Heart right ventricle (tissue), 16 donors: ENCODE measurements at regions not wholly inside any gene's neighbourhood (a gene's known extent, or its start where the extent isn't known, plus 50 kb on each side); places are given as distances from the start of the nearest gene placed in this dataset.
A peak's percentile ranks its signal among the peaks of the same experiment; 100 is the strongest.

Experiments
- ATAC-seq, 8 donors: fragments of 200-7000 bp; cut with Tn5 transposase; one replicate each; pipeline ENCODE4 v1.9.1; 2020; ENCODE audit warnings: mild to moderate bottlenecking in 8 of 8, moderate library complexity in 8 of 8, moderate number of reproducible peaks in 1 of 8
- DNase-seq, 2 donors: peaks; one replicate each; pipeline ENCODE4 v3.0.0-alpha.2; 2020
- H3K27ac ChIP-seq, 10 donors: fragments of 200-600 bp; sonication (generic) in 2 of 10; one replicate each; pipeline versions ENCODE4 v1.5.0 to v1.8.0; 2020 to 2022; ENCODE audit warnings: mild to moderate bottlenecking in 3 of 10
- H3K27me3 ChIP-seq, 7 donors: fragments of 200-600 bp; one replicate each; pipeline ENCODE4 v1.8.0; 2021 to 2022; ENCODE audit warnings: mild to moderate bottlenecking in 2 of 7
- H3K36me3 ChIP-seq, 9 donors: fragments of 200-600 bp; sonication (generic) in 1 of 9; one replicate each; pipeline versions ENCODE4 v1.5.0 to v1.8.0; 2020 to 2022; ENCODE audit warnings: mild to moderate bottlenecking in 2 of 9
- H3K4me1 ChIP-seq, 9 donors: fragments of 200-600 bp; sonication (generic) in 1 of 9; one replicate each; pipeline versions ENCODE4 v1.5.0 to v1.8.0; 2020 to 2022; ENCODE audit warnings: mild to moderate bottlenecking in 4 of 9
- H3K4me3 ChIP-seq, 10 donors: fragments of 200-600 bp; sonication (generic) in 2 of 10; one replicate each; pipeline versions ENCODE4 v1.5.0 to v1.8.0; 2020 to 2022; ENCODE audit warnings: mild to moderate bottlenecking in 7 of 10, moderate library complexity in 2 of 10
- H3K9me3 ChIP-seq, 11 donors: fragments of 200-600 bp in 10 of 11; sonication (generic) in 2 of 11; one replicate each; pipeline versions ENCODE4 v1.5.0 to v1.8.0; 2013 to 2022; ENCODE audit warnings: mild to moderate bottlenecking in 2 of 11, control low read depth in 1 of 11, moderate library complexity in 1 of 11
- CTCF ChIP-seq, 9 donors: fragments of 200-600 bp; sonication (generic) in 2 of 9; IDR thresholded peaks; one replicate each; pipeline versions ENCODE4 v1.5.0 to v1.8.0; 2021 to 2022; ENCODE audit warnings: antibody characterized with exemption in 9 of 9, mild to moderate bottlenecking in 5 of 9, moderate library complexity in 1 of 9
- WGBS, 2 donors: extraction: QIAGEN DNeasy Blood & Tissue Kit; methylation state at CpG; one replicate each; pipeline ENCODE4 v1.1.7; 2013; ENCODE audit warnings: inconsistent platforms in 1 of 2; 5-methylcytosine and 5-hydroxymethylcytosine counted together
- intact Hi-C, 10 donors: fragments of 100-400 bp; cut with DNase I; formaldehyde crosslinking; loops; one replicate each; pipeline versions ENCODE4 v1.11.1 to v1.14.2; 2022
- donor health status: Arrhythmogenic right ventricular cardiomyopathy.
- donor health status: ischemic (EF 13 %, LVEDD 7.1; RV severe dilation, severe dysfunction).
- donor health status: healthy with polysubstance abuse.
- donor health status: DM: no; HTN: yes; CAD: no.
- donor health status: DM: no; HTN: no; CAD: no.
- donor health status: ischemic (EF 25% LVEDD 6.9; RV normal size, moderate dysfunction).
- donor health status: ischemic (EF 25% LVEDD 5.7; RV mildly dilated, moderate dysfunction).
- donor health status: healthy.
- donor health status: DM: yes; HTN: yes; CAD: no.
- donor health status: Ischemic cardiomyopathy.
- donor health status: ischemic (EF 35%, LVEDD 5.7; RV mildly dilated, moderate dysfunction).
- donor health status: nonischemic (EF 11% LVEDD 7.7; RV severe dilation, severe dysfunction).
- donor health status: DM: yes; HTN: yes; CAD: no.
- donor health status: PGD.
- donor health status: ischemic (EF 29% LVEDD 5.4; RV normal size, mild dysfunction).
- donor health status: nonischemic (EF 23%, LVEDD 6.1; RV moderate dilation, normal function).

GRCh38 chr15:96088650-96089049 is 241.8 kb upstream of the NR2F2 start:
- H3K27ac ChIP-seq = no peak overlapping the region

DNA sequence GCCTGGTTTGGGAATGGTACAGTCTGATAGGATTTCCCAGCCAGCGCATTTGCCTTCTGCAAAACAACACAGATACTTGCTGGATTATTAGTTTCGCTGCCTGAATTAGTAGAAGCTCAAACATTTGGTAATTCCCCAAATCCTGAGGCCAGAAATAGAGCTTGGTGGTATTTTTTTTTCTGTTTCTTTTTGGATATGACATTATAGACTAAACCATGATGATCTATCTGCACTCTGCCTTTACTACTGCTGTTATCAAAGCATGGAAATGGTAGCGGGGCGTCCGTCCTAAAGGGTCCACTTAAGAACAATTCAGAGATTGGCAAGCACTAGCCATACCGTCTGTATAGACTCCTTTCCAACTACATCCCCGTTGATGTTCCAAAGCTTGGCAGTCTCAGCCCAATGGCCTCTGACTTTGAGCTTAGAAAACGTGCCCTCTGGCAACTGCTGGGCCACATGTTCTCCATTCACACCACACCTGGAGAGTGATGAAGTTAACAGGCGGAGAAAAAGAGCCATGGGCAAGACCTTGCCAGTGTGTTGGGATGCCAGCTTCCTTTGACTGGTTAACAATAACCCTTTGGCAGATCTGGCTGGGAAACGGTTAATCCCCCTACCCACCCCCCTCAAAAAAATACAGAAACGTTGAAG is 241.0 kb upstream of the NR2F2 start:
- no peak overlapping the region for H3K4me3 ChIP-seq
- H3K36me3 ChIP-seq = no peaks in the 10 kb centered on the region
- H3K27me3 ChIP-seq = no peaks in the 10 kb centered on the region
- 55 to 63% methylated on average over 11 of the region's 11 CpGs for WGBS, 2 donors
- peak in 4 of 8 donors; percentile 38 to 59 (median 54) for ATAC-seq
- TF ChIP-seq CTCF (IDR thresholded peaks at IDR 0.05) = no peak
- DNase-seq = no peak
- intact Hi-C loops = no loop called here
- no peaks in the 10 kb centered on the region for H3K9me3 ChIP-seq
- H3K4me1 ChIP-seq = peaks cover 0 to 11% (median 0%) of the 10 kb centered on the region in 9 donors
- no peak overlapping the region for H3K27ac ChIP-seq

More at GRCh38 chr15:96088650-96089049, 241.8 kb upstream of the NR2F2 start:
- H3K4me3 ChIP-seq = no peak overlapping the region
- H3K9me3 ChIP-seq = no peaks in the 10 kb centered on the region
- intact Hi-C loops = no loop called here
- no peaks in the 10 kb centered on the region for H3K36me3 ChIP-seq
- 63 to 79% methylated on average over 1 of the region's 1 CpG for WGBS, 2 donors
- no peak for ATAC-seq
- H3K4me1 ChIP-seq = peaks cover 0 to 11% (median 0%) of the 10 kb centered on the region in 9 donors
- no peak for TF ChIP-seq CTCF (IDR thresholded peaks at IDR 0.05)
- no peak for DNase-seq
- no peaks in the 10 kb centered on the region for H3K27me3 ChIP-seq

- H3K27ac ChIP-seq = no peak overlapping the region
- ATAC-seq (no peak), DNase-seq (no peak)
- H3K36me3 ChIP-seq = no peaks in the 10 kb centered on the region
- no peaks in the 10 kb centered on the region for H3K9me3 ChIP-seq
- H3K4me3 ChIP-seq = no peak overlapping the region
- TF ChIP-seq CTCF (IDR thresholded peaks at IDR 0.05) = no peak
- H3K4me1 ChIP-seq = peaks cover 0 to 7% (median 0%) of the 10 kb centered on the region in 9 donors
- no peaks in the 10 kb centered on the region for H3K27me3 ChIP-seq
- 52 to 67% methylated on average over 1 of the region's 1 CpG for WGBS, 2 donors
- intact Hi-C loops = no loop called here
Measured at GRCh38 chr15:96092186-96092585, 238.3 kb upstream of the NR2F2 start.

DNA sequence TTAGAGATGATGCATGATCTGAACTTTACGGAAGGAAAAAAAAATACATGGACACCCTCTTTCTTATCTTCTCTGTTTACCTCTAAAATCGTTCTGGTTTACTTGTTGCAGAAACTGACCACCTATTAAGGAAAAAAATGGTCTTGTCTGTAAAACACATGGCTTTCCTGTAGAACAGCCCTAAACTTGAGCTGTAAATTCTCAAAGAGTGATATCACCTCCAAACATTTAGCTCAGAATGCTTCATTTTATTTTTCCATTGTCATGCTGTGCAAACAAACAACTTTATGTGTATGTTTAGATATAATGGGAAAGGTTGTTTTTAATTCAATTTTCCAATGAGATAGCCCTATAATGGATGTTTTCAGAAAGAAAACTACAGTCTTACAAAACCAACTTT is 237.4 kb upstream of the NR2F2 start:
- WGBS, 2 donors = 55 to 65% methylated on average over 2 of the region's 2 CpGs
- Histone ChIP-seq H3K9me3 (no peaks in the 10 kb centered on the region), H3K27ac (no peak overlapping the region), H3K27me3 (no peaks in the 10 kb centered on the region), H3K36me3 (no peaks in the 10 kb centered on the region), H3K4me3 (no peak overlapping the region), H3K4me1 (no peaks in the 10 kb centered on the region)
- ATAC-seq (no peak), DNase-seq (no peak)
- intact Hi-C loops = no loop called here
- TF ChIP-seq CTCF (IDR thresholded peaks at IDR 0.05) = no peak
